HL-60 (cell line): ENCODE measurements at regions not wholly inside any gene's neighbourhood (a gene's known extent, or its start where the extent isn't known, plus 50 kb on each side); places are given as distances from the start of the nearest gene placed in this dataset.

Experiments
- GABPA ChIP-seq: IDR thresholded peaks from 2 replicates; pipeline ENCODE4 v1.6.1; 2012; ENCODE audit warnings: low read depth
- POLR2AphosphoS5 ChIP-seq: IDR thresholded peaks from 2 replicates; pipeline ENCODE4 v1.6.1; 2012; ENCODE audit warnings: low read depth
- SPI1 ChIP-seq: IDR thresholded peaks from 2 replicates; pipeline ENCODE4 v1.6.1; 2012; ENCODE audit warnings: low read depth, mild to moderate bottlenecking, borderline replicate concordance
- TF ChIP-seq, protein P1 (sequence below): IDR thresholded peaks from one replicate; pipeline ENCODE4 v1.5.1; 2011; ENCODE audit warnings: low read length, control low read depth, inconsistent platforms; ENCODE audit not compliant: insufficient read depth
- TF ChIP-seq, protein P2 (sequence below): IDR thresholded peaks from 2 replicates; pipeline ENCODE4 v1.6.1; 2012; ENCODE audit warnings: low read depth; ENCODE audit not compliant: insufficient replicate concordance

DNA sequence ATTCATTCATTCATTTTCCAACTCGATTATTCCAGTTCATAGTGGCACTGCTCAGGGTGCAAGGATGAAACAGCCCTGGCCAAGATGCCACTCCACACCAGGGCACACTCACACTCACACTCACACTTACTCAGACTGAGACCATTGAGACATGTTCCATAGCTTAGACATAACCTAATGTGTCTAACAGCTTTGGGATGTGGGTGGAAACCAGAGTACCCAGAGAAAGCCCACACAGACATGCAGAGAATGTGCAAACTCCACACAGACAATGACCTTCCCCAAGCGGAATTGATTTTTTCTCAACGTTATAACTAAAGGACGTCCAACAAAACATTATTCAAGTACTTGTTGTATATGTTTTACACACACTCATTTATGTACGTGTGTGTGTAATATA lies 1363.5 kb downstream of the EFNA5 start:
- TF ChIP-seq, protein P1, sequence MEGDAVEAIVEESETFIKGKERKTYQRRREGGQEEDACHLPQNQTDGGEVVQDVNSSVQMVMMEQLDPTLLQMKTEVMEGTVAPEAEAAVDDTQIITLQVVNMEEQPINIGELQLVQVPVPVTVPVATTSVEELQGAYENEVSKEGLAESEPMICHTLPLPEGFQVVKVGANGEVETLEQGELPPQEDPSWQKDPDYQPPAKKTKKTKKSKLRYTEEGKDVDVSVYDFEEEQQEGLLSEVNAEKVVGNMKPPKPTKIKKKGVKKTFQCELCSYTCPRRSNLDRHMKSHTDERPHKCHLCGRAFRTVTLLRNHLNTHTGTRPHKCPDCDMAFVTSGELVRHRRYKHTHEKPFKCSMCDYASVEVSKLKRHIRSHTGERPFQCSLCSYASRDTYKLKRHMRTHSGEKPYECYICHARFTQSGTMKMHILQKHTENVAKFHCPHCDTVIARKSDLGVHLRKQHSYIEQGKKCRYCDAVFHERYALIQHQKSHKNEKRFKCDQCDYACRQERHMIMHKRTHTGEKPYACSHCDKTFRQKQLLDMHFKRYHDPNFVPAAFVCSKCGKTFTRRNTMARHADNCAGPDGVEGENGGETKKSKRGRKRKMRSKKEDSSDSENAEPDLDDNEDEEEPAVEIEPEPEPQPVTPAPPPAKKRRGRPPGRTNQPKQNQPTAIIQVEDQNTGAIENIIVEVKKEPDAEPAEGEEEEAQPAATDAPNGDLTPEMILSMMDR: no peak
- no peak for TF ChIP-seq POLR2AphosphoS5
- no peak for TF ChIP-seq SPI1
- no peak for TF ChIP-seq GABPA
- TF ChIP-seq, protein P2, sequence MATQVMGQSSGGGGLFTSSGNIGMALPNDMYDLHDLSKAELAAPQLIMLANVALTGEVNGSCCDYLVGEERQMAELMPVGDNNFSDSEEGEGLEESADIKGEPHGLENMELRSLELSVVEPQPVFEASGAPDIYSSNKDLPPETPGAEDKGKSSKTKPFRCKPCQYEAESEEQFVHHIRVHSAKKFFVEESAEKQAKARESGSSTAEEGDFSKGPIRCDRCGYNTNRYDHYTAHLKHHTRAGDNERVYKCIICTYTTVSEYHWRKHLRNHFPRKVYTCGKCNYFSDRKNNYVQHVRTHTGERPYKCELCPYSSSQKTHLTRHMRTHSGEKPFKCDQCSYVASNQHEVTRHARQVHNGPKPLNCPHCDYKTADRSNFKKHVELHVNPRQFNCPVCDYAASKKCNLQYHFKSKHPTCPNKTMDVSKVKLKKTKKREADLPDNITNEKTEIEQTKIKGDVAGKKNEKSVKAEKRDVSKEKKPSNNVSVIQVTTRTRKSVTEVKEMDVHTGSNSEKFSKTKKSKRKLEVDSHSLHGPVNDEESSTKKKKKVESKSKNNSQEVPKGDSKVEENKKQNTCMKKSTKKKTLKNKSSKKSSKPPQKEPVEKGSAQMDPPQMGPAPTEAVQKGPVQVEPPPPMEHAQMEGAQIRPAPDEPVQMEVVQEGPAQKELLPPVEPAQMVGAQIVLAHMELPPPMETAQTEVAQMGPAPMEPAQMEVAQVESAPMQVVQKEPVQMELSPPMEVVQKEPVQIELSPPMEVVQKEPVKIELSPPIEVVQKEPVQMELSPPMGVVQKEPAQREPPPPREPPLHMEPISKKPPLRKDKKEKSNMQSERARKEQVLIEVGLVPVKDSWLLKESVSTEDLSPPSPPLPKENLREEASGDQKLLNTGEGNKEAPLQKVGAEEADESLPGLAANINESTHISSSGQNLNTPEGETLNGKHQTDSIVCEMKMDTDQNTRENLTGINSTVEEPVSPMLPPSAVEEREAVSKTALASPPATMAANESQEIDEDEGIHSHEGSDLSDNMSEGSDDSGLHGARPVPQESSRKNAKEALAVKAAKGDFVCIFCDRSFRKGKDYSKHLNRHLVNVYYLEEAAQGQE: no peak
